Trophoblast cell (in vitro differentiated cells and primary cell): ENCODE measurements at regions not wholly inside any gene's neighbourhood (a gene's known extent, or its start where the extent isn't known, plus 50 kb on each side); places are given as distances from the start of the nearest gene placed in this dataset.

Source experiments
- DNase-seq, 2 donors: peaks; one replicate each; pipeline ENCODE4 v3.0.0-alpha.2; 2016
- H2AFZ ChIP-seq: 2 replicates; pipeline ENCODE4 v1.6.1; 2013; ENCODE audit warnings: low read length, moderate library complexity, mild to moderate bottlenecking; ENCODE audit not compliant: insufficient read depth, poor library complexity
- H2AK5ac ChIP-seq: 2 replicates; pipeline ENCODE4 v1.6.1; 2013; ENCODE audit warnings: mild to moderate bottlenecking, low read length
- H2BK120ac ChIP-seq: 2 replicates; pipeline ENCODE4 v1.6.1; 2013; ENCODE audit warnings: low read length, mild to moderate bottlenecking, moderate library complexity; ENCODE audit not compliant: insufficient read depth, poor library complexity
- H2BK12ac ChIP-seq: 2 replicates; pipeline ENCODE4 v1.6.1; 2013; ENCODE audit warnings: mild to moderate bottlenecking, low read length, moderate library complexity
- H2BK5ac ChIP-seq: 2 replicates; pipeline ENCODE4 v1.6.1; 2013; ENCODE audit warnings: low read length, low read depth, moderate library complexity, mild to moderate bottlenecking; ENCODE audit not compliant: poor library complexity
- H3K14ac ChIP-seq: 2 replicates; pipeline ENCODE4 v1.6.1; 2013; ENCODE audit warnings: mild to moderate bottlenecking, low read length
- H3K18ac ChIP-seq: 2 replicates; pipeline ENCODE4 v1.6.1; 2013; ENCODE audit warnings: mild to moderate bottlenecking, low read length
- H3K23ac ChIP-seq: 2 replicates; pipeline ENCODE4 v1.6.1; 2013; ENCODE audit warnings: low read length
- H3K27ac ChIP-seq: 2 replicates; pipeline ENCODE4 v1.5.1; 2013; ENCODE audit warnings: low read depth, mild to moderate bottlenecking, inconsistent platforms, low read length, moderate library complexity
- H3K27me3 ChIP-seq: 2 replicates; pipeline ENCODE4 v1.6.1; 2013; ENCODE audit warnings: inconsistent platforms, mild to moderate bottlenecking, low read length, moderate library complexity; ENCODE audit not compliant: insufficient read depth
- H3K36me3 ChIP-seq, 2 experiments: 1 replicate in 1 of 2; 2 replicates in 1 of 2; pipeline ENCODE4 v1.6.1; 2013; ENCODE audit warnings: low read length in 2 of 2, mild to moderate bottlenecking in 2 of 2, moderate library complexity in 1 of 2; ENCODE audit not compliant: insufficient read depth in 2 of 2, control insufficient read depth in 1 of 2
- H3K4ac ChIP-seq: 2 replicates; pipeline ENCODE4 v1.6.1; 2013; ENCODE audit warnings: low read depth, mild to moderate bottlenecking, low read length, moderate library complexity
- H3K4me1 ChIP-seq, 2 experiments: 1 replicate in 1 of 2; 2 replicates in 1 of 2; pipeline ENCODE4 v1.6.1; 2013; ENCODE audit warnings: low read length in 2 of 2, mild to moderate bottlenecking in 2 of 2, moderate library complexity in 1 of 2; ENCODE audit not compliant: insufficient read depth in 2 of 2, control insufficient read depth in 1 of 2
- H3K4me2 ChIP-seq: 2 replicates; pipeline ENCODE4 v1.6.1; 2013; ENCODE audit warnings: inconsistent platforms, mild to moderate bottlenecking, low read length, moderate library complexity
- H3K4me3 ChIP-seq: 2 replicates; pipeline ENCODE4 v1.5.1; 2013; ENCODE audit warnings: mild to moderate bottlenecking, low read depth, low read length, inconsistent platforms
- H3K79me1 ChIP-seq: one replicate; pipeline ENCODE4 v1.6.1; 2013; ENCODE audit warnings: low read length
- H3K79me2 ChIP-seq: 2 replicates; pipeline ENCODE4 v1.6.1; 2013; ENCODE audit warnings: low read length, mild to moderate bottlenecking; ENCODE audit not compliant: control insufficient read depth, insufficient read depth, poor library complexity
- H3K9ac ChIP-seq: 2 replicates; pipeline ENCODE4 v1.6.1; 2013; ENCODE audit warnings: mild to moderate bottlenecking, low read length
- H3K9me3 ChIP-seq: 2 replicates; pipeline ENCODE4 v1.6.1; 2013; ENCODE audit warnings: low read depth, mild to moderate bottlenecking, control low read depth, inconsistent platforms, low read length; ENCODE audit not compliant: insufficient read depth
- H4K12ac ChIP-seq: 2 replicates; pipeline ENCODE4 v1.6.1; 2013; ENCODE audit warnings: low read depth, mild to moderate bottlenecking, low read length, moderate library complexity
- H4K8ac ChIP-seq: 2 replicates; pipeline ENCODE4 v1.6.1; 2013; ENCODE audit warnings: low read depth, mild to moderate bottlenecking, low read length, moderate library complexity
- H4K91ac ChIP-seq: one replicate; pipeline ENCODE4 v1.6.1; 2013; ENCODE audit warnings: low read depth, mild to moderate bottlenecking, low read length, moderate library complexity
- WGBS: extraction: QIAGEN DNeasy Blood & Tissue Kit; methylation state at CpG from one replicate; pipeline ENCODE4 v1.1.7; 2013; ENCODE audit warnings: missing lambda C conversion rate; ENCODE audit not compliant: insufficient read length, insufficient coverage; ENCODE audit errors: extremely low coverage; 5-methylcytosine and 5-hydroxymethylcytosine counted together

GRCh38 chr3:80554304-80554703 lies 786.5 kb upstream of the ROBO1 start:
- no peak overlapping the region for H4K12ac ChIP-seq
- no peak overlapping the region for H3K18ac ChIP-seq
- no peaks in the 10 kb centered on the region for H3K4me1 ChIP-seq
- no peak overlapping the region for H2BK120ac ChIP-seq
- no peak overlapping the region for H2BK5ac ChIP-seq
- no peaks in the 10 kb centered on the region for H3K79me1 ChIP-seq
- H3K4me3 ChIP-seq, result no peak overlapping the region
- no peaks in the 10 kb centered on the region for H3K27me3 ChIP-seq
- H3K9ac ChIP-seq, result no peak overlapping the region
- H3K23ac ChIP-seq, result no peak overlapping the region
- no peaks in the 10 kb centered on the region for H3K79me2 ChIP-seq
- H2AFZ ChIP-seq, result no peak overlapping the region
- no peak overlapping the region for H2AK5ac ChIP-seq
- H3K4me2 ChIP-seq, result no peak overlapping the region
- H3K27ac ChIP-seq, result no peak overlapping the region
- DNase-seq, result peak in 1 of 2 donors; percentile 8
- no peaks in the 10 kb centered on the region for H3K36me3 ChIP-seq
- no CpG with 5 or more reads among the region's 3 CpGs for WGBS
- H4K91ac ChIP-seq, result no peak overlapping the region
- no peak overlapping the region for H3K14ac ChIP-seq
- H4K8ac ChIP-seq, result no peak overlapping the region
- no peak overlapping the region for H3K4ac ChIP-seq
- H2BK12ac ChIP-seq, result no peak overlapping the region
- H3K9me3 ChIP-seq, result no peaks in the 10 kb centered on the region

- H3K79me2 ChIP-seq, result no peaks in the 10 kb centered on the region
- no peak overlapping the region for H3K4me3 ChIP-seq
- no peaks in the 10 kb centered on the region for H3K9me3 ChIP-seq
- no peak overlapping the region for H3K18ac ChIP-seq
- H2BK5ac ChIP-seq, result no peak overlapping the region
- no peak overlapping the region for H3K27ac ChIP-seq
- no peak overlapping the region for H3K23ac ChIP-seq
- H3K79me1 ChIP-seq, result no peaks in the 10 kb centered on the region
- no peak overlapping the region for H3K4me2 ChIP-seq
- H2BK120ac ChIP-seq, result no peak overlapping the region
- no peak overlapping the region for H2BK12ac ChIP-seq
- H3K14ac ChIP-seq, result no peak overlapping the region
- no peak overlapping the region for H4K91ac ChIP-seq
- H3K36me3 ChIP-seq, result no peaks in the 10 kb centered on the region
- no peak overlapping the region for H2AFZ ChIP-seq
- H3K27me3 ChIP-seq, result no peaks in the 10 kb centered on the region
- no peak overlapping the region for H3K9ac ChIP-seq
- no peaks in the 10 kb centered on the region for H3K4me1 ChIP-seq
- no peak overlapping the region for H4K8ac ChIP-seq
- WGBS, result 100% methylated on average over 1 of the region's 4 CpGs
- H2AK5ac ChIP-seq, result no peak overlapping the region
- H3K4ac ChIP-seq, result no peak overlapping the region
- H4K12ac ChIP-seq, result no peak overlapping the region
- peak in 1 of 2 donors; percentile 6 for DNase-seq
Observed at GRCh38 chr3:80553211-80553610, 785.4 kb upstream of the ROBO1 start.

DNA sequence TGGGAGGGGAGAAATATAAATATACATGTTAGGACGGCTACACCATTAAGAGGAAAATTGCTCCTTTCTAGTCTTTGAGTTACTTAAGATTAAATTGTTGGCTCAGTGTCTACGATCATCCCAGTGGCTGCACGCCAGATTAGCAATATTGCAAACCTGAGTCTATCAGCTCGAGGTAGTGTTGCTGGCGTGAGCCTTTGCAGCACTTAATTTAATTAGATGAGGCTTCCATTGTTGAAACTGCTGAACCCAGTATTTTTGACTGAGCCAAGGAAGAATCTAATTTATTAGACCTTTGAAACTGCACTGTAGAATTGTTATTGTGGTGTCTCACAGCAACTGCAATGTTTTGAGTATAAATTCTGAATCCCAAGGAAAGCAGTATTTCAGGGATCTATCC lies 782.4 kb upstream of the ROBO1 start:
- no peaks in the 10 kb centered on the region for H3K79me1 ChIP-seq
- H3K79me2 ChIP-seq, result no peaks in the 10 kb centered on the region
- no peak overlapping the region for H4K8ac ChIP-seq
- H3K9ac ChIP-seq, result no peak overlapping the region
- H3K4me2 ChIP-seq, result no peak overlapping the region
- H3K9me3 ChIP-seq, result no peaks in the 10 kb centered on the region
- no peak overlapping the region for H3K23ac ChIP-seq
- H4K12ac ChIP-seq, result no peak overlapping the region
- no peak overlapping the region for H3K4me3 ChIP-seq
- no peaks in the 10 kb centered on the region for H3K36me3 ChIP-seq
- no peaks in the 10 kb centered on the region for H3K4me1 ChIP-seq
- WGBS, result no CpG with 5 or more reads among the region's 5 CpGs
- H4K91ac ChIP-seq, result no peak overlapping the region
- no peak overlapping the region for H2BK120ac ChIP-seq
- H2BK5ac ChIP-seq, result no peak overlapping the region
- no peak overlapping the region for H2AFZ ChIP-seq
- no peak overlapping the region for H2AK5ac ChIP-seq
- no peak overlapping the region for H3K4ac ChIP-seq
- H3K27me3 ChIP-seq, result no peaks in the 10 kb centered on the region
- no peak overlapping the region for H3K27ac ChIP-seq
- H3K18ac ChIP-seq, result no peak overlapping the region
- H3K14ac ChIP-seq, result no peak overlapping the region
- H2BK12ac ChIP-seq, result no peak overlapping the region
- no peak for DNase-seq

- Histone ChIP-seq H2AK5ac (no peak overlapping the region), H3K27ac (no peak overlapping the region), H3K4ac (no peak overlapping the region), H4K12ac (no peak overlapping the region), H3K79me1 (no peaks in the 10 kb centered on the region), H2BK5ac (no peak overlapping the region), H3K4me1 (no peaks in the 10 kb centered on the region), H3K14ac (no peak overlapping the region), H3K27me3 (no peaks in the 10 kb centered on the region), H3K79me2 (no peaks in the 10 kb centered on the region), H3K18ac (no peak overlapping the region), H3K9ac (no peak overlapping the region), H2BK120ac (no peak overlapping the region), H4K91ac (no peak overlapping the region), H2AFZ (no peak overlapping the region), H3K23ac (no peak overlapping the region), H2BK12ac (no peak overlapping the region), H3K4me3 (no peak overlapping the region), H3K4me2 (no peak overlapping the region), H3K9me3 (no peaks in the 10 kb centered on the region), H4K8ac (no peak overlapping the region), H3K36me3 (no peaks in the 10 kb centered on the region)
- peak; percentile 41 to 83 for DNase-seq
- WGBS, result no CpG with 5 or more reads among the region's 1 CpG
Observed at GRCh38 chr3:80549173-80549572, 781.4 kb upstream of the ROBO1 start.
